DOHH2 (cell line): ENCODE measurements at regions not wholly inside any gene's neighbourhood (a gene's known extent, or its start where the extent isn't known, plus 50 kb on each side); places are given as distances from the start of the nearest gene placed in this dataset.

Source experiments
- H3F3A ChIP-seq: fragments of 200-600 bp; sonication (generic), shearing (Covaris generic); 2 replicates; pipeline ENCODE4 v1.6.0; 2016; ENCODE audit warnings: antibody characterized with exemption, mild to moderate bottlenecking; ENCODE audit not compliant: control insufficient read depth, insufficient read depth
- H3K27ac ChIP-seq: fragments of 200-600 bp; sonication (generic); 2 replicates; pipeline ENCODE4 v1.5.1; 2014; ENCODE audit warnings: low read depth, mild to moderate bottlenecking, low read length, moderate library complexity
- H3K27me3 ChIP-seq: fragments of 200-600 bp; sonication (generic); 2 replicates; pipeline ENCODE4 v1.6.1; 2014; ENCODE audit warnings: mild to moderate bottlenecking, low read length, mixed read lengths; ENCODE audit not compliant: control insufficient read depth
- H3K36me3 ChIP-seq: fragments of 200-600 bp; sonication (generic); 2 replicates; pipeline ENCODE4 v1.6.1; 2014; ENCODE audit warnings: mild to moderate bottlenecking, low read length, moderate library complexity, mixed read lengths; ENCODE audit not compliant: control insufficient read depth
- H3K4me1 ChIP-seq: fragments of 200-600 bp; sonication (generic); 2 replicates; pipeline ENCODE4 v1.6.1; 2014; ENCODE audit warnings: mild to moderate bottlenecking, low read length, mixed read lengths; ENCODE audit not compliant: control insufficient read depth
- H3K4me2 ChIP-seq: fragments of 200-600 bp; sonication (generic); 2 replicates; pipeline ENCODE4 v1.6.0; 2014; ENCODE audit warnings: mild to moderate bottlenecking, low read length, moderate library complexity
- H3K4me3 ChIP-seq: fragments of 200-600 bp; sonication (generic); 2 replicates; pipeline ENCODE4 v1.5.1; 2014; ENCODE audit warnings: mild to moderate bottlenecking, low read length, mixed read lengths
- H3K79me2 ChIP-seq: fragments of 200-600 bp; sonication (generic); 2 replicates; pipeline ENCODE4 v1.6.1; 2014; ENCODE audit warnings: mild to moderate bottlenecking, low read length, mixed read lengths; ENCODE audit not compliant: control insufficient read depth
- H3K9me2 ChIP-seq: fragments of 200-600 bp; sonication (generic); replicated peaks from 2 replicates; pipeline ENCODE4 v1.6.1; 2014; ENCODE audit warnings: mild to moderate bottlenecking, low read length, mixed read lengths; ENCODE audit not compliant: control insufficient read depth
- H3K9me3 ChIP-seq: fragments of 200-600 bp; sonication (generic); 2 replicates; pipeline ENCODE4 v1.6.1; 2014; ENCODE audit warnings: antibody characterized with exemption, low read length, mixed read lengths; ENCODE audit not compliant: control insufficient read depth, insufficient read depth
- H4K20me1 ChIP-seq: fragments of 200-600 bp; sonication (generic); 2 replicates; pipeline ENCODE4 v1.6.0; 2014; ENCODE audit warnings: low read depth, mild to moderate bottlenecking, antibody characterized with exemption, low read length, moderate library complexity; ENCODE audit not compliant: control insufficient read depth, insufficient read depth
- CTCF ChIP-seq: fragments of 200-600 bp; sonication (generic); IDR thresholded peaks from one replicate; pipeline ENCODE4 v1.5.1; 2014; ENCODE audit warnings: antibody characterized with exemption, mild to moderate bottlenecking, low read depth, low read length; ENCODE audit not compliant: poor library complexity, severe bottlenecking
- EZH2phosphoT487 ChIP-seq: fragments of 200-600 bp; sonication (generic); IDR thresholded peaks from 2 replicates; pipeline ENCODE4 v1.6.1; 2017; ENCODE audit warnings: borderline replicate concordance, mild to moderate bottlenecking, antibody characterized with exemption, low read length, moderate library complexity, mixed read lengths

- no peak for TF ChIP-seq EZH2phosphoT487
- no peak for TF ChIP-seq CTCF
- Histone ChIP-seq H3K4me3 (no peak overlapping the region), H3K79me2 (no peaks in the 10 kb centered on the region), H3K36me3 (no peaks in the 10 kb centered on the region), H4K20me1 (no peaks in the 10 kb centered on the region), H3K4me2 (no peak overlapping the region), H3F3A (no peaks in the 10 kb centered on the region), H3K9me2 (no peaks in the 10 kb centered on the region), H3K4me1 (peaks cover 6% of the 10 kb centered on the region), H3K27ac (no peak overlapping the region), H3K9me3 (no peaks in the 10 kb centered on the region), H3K27me3 (no peaks in the 10 kb centered on the region)
These were observed 79.5 kb upstream of the SERP2 start for GRCh38 chr13:44293908-44294735.

- no peaks in the 10 kb centered on the region for H3K27me3 ChIP-seq
- H3K4me2 ChIP-seq, result no peak overlapping the region
- no peak overlapping the region for H3K27ac ChIP-seq
These were observed 78.7 kb upstream of the SERP2 start for GRCh38 chr13:44294876-44295275.

GRCh38 chr13:44296856-44297255, 76.8 kb upstream of the SERP2 start:
- no peaks in the 10 kb centered on the region for H3K79me2 ChIP-seq
- no peak overlapping the region for H3K4me2 ChIP-seq
- H3K27ac ChIP-seq, result no peak overlapping the region
- H4K20me1 ChIP-seq, result no peaks in the 10 kb centered on the region
- no peaks in the 10 kb centered on the region for H3K9me3 ChIP-seq
- H3K4me3 ChIP-seq, result no peak overlapping the region
- H3K27me3 ChIP-seq, result no peaks in the 10 kb centered on the region
- TF ChIP-seq CTCF (no peak), EZH2phosphoT487 (no peak)
- no peaks in the 10 kb centered on the region for H3K36me3 ChIP-seq
- no peaks in the 10 kb centered on the region for H3K9me2 ChIP-seq
- H3K4me1 ChIP-seq, result peaks cover 9% of the 10 kb centered on the region
- no peaks in the 10 kb centered on the region for H3F3A ChIP-seq

More at GRCh38 chr13:44294876-44295275, 78.7 kb upstream of the SERP2 start:
- TF ChIP-seq CTCF (no peak), EZH2phosphoT487 (no peak)
- no peaks in the 10 kb centered on the region for H3F3A ChIP-seq
- no peaks in the 10 kb centered on the region for H3K9me2 ChIP-seq
- H3K4me1 ChIP-seq, result peaks cover 6% of the 10 kb centered on the region
- no peaks in the 10 kb centered on the region for H3K36me3 ChIP-seq
- no peaks in the 10 kb centered on the region for H4K20me1 ChIP-seq
- H3K79me2 ChIP-seq, result no peaks in the 10 kb centered on the region
- H3K9me3 ChIP-seq, result no peaks in the 10 kb centered on the region
- H3K4me3 ChIP-seq, result no peak overlapping the region
